Adrenal gland (tissue), 5 donors: ENCODE measurements at regions not wholly inside any gene's neighbourhood (a gene's known extent, or its start where the extent isn't known, plus 50 kb on each side); places are given as distances from the start of the nearest gene placed in this dataset.

Source experiments
- CTCF ChIP-seq, 6 experiments: fragments of 450-650 bp in 4 of 6; fragments of 200-600 bp in 2 of 6; sonication (generic) in 1 of 6; IDR thresholded peaks; 1 replicate in 5 of 6; 2 replicates in 1 of 6; pipeline versions ENCODE4 v1.5.1 to v1.8.0; 2016 to 2021; ENCODE audit warnings: antibody characterized with exemption in 6 of 6, mild to moderate bottlenecking in 2 of 6, moderate library complexity in 1 of 6
- POLR2A ChIP-seq, 2 donors: fragments of 450-650 bp; IDR thresholded peaks; one replicate each; pipeline ENCODE4 v1.6.1; 2017; ENCODE audit warnings: antibody characterized with exemption in 2 of 2, mild to moderate bottlenecking in 2 of 2, moderate library complexity in 1 of 2
- donor health status: DM: no; HTN: no; CAD: no.

- TF ChIP-seq POLR2A (IDR thresholded peaks at IDR 0.05) (no peak), CTCF (IDR thresholded peaks at IDR 0.05) (no peak)
Measured at GRCh38 chr3:65109966-65110500, 422.2 kb upstream of the ADAMTS9 start.
